Jurkat, Clone E6-1 (cell line): ENCODE measurements at regions not wholly inside any gene's neighbourhood (a gene's known extent, or its start where the extent isn't known, plus 50 kb on each side); places are given as distances from the start of the nearest gene placed in this dataset.

Experiments used
- DNase-seq: peaks from one replicate; pipeline ENCODE4 v3.0.0-alpha.2; 2011; ENCODE audit warnings: low read depth, low spot score
- H3K4me3 ChIP-seq: 2 replicates; pipeline ENCODE4 v1.5.1; 2011; ENCODE audit warnings: mild to moderate bottlenecking, low read length, control low read depth, moderate library complexity

- no peak overlapping the region for H3K4me3 ChIP-seq
- no peak for DNase-seq
Measured at GRCh38 chr3:111303760-111304159, 232.1 kb downstream of the NECTIN3 start.

GRCh38 chr3:111307676-111308075 lies 234.3 kb upstream of the CD96 start:
- H3K4me3 ChIP-seq, result no peak overlapping the region
- no peak for DNase-seq

GRCh38 chr3:111311126-111311525 lies 230.9 kb upstream of the CD96 start:
- H3K4me3 ChIP-seq, result no peak overlapping the region
- peak; percentile 47 for DNase-seq

- H3K4me3 ChIP-seq, result no peak overlapping the region
- DNase-seq, result peak; percentile 76
Measured at GRCh38 chr3:111311709-111312235, 230.2 kb upstream of the CD96 start.

GRCh38 chr3:111314181-111314873 lies 227.7 kb upstream of the CD96 start:
- DNase-seq, result no peak

GRCh38 chr3:111314898-111315297 lies 227.1 kb upstream of the CD96 start:
- H3K4me3 ChIP-seq, result no peak overlapping the region
- no peak for DNase-seq

More at GRCh38 chr3:111314181-111314873, 227.7 kb upstream of the CD96 start:
- H3K4me3 ChIP-seq, result no peak overlapping the region

GRCh38 chr3:111315930-111316587 lies 225.9 kb upstream of the CD96 start:
- H3K4me3 ChIP-seq, result no peak overlapping the region
- no peak for DNase-seq

- DNase-seq, result no peak
- no peak overlapping the region for H3K4me3 ChIP-seq
Measured at GRCh38 chr3:111318289-111318688, 223.7 kb upstream of the CD96 start.

- H3K4me3 ChIP-seq, result no peak overlapping the region
- no peak for DNase-seq
Measured at GRCh38 chr3:111319598-111319997, 222.4 kb upstream of the CD96 start.

GRCh38 chr3:111321786-111322185 lies 220.2 kb upstream of the CD96 start:
- no peak for DNase-seq

GRCh38 chr3:111323019-111323418 lies 219.0 kb upstream of the CD96 start:
- DNase-seq, result no peak
- no peak overlapping the region for H3K4me3 ChIP-seq

More at GRCh38 chr3:111321786-111322185, 220.2 kb upstream of the CD96 start:
- no peak overlapping the region for H3K4me3 ChIP-seq

- DNase-seq, result no peak
- H3K4me3 ChIP-seq, result peak overlapping the region; percentile 23
Measured at GRCh38 chr3:111324151-111324550, 217.8 kb upstream of the CD96 start.

- no peak for DNase-seq
- H3K4me3 ChIP-seq, result no peak overlapping the region
Measured at GRCh38 chr3:111324645-111325044, 217.4 kb upstream of the CD96 start.

- DNase-seq, result no peak
- H3K4me3 ChIP-seq, result no peak overlapping the region
Measured at GRCh38 chr3:111325160-111325718, 216.8 kb upstream of the CD96 start.

GRCh38 chr3:111326144-111326995 lies 215.6 kb upstream of the CD96 start:
- no peak for DNase-seq

GRCh38 chr3:111331306-111331705 lies 210.7 kb upstream of the CD96 start:
- no peak overlapping the region for H3K4me3 ChIP-seq
- no peak for DNase-seq

More at GRCh38 chr3:111326144-111326995, 215.6 kb upstream of the CD96 start:
- H3K4me3 ChIP-seq, result no peak overlapping the region

- DNase-seq, result no peak
- no peak overlapping the region for H3K4me3 ChIP-seq
Measured at GRCh38 chr3:111331912-111332311, 210.1 kb upstream of the CD96 start.

- DNase-seq, result no peak
- no peak overlapping the region for H3K4me3 ChIP-seq
Measured at GRCh38 chr3:111332488-111333080, 209.4 kb upstream of the CD96 start.

GRCh38 chr3:111333642-111334041 lies 208.4 kb upstream of the CD96 start:
- H3K4me3 ChIP-seq, result no peak overlapping the region
- DNase-seq, result no peak
